GM12878 (cell line): ENCODE measurements at regions not wholly inside any gene's neighbourhood (a gene's known extent, or its start where the extent isn't known, plus 50 kb on each side); places are given as distances from the start of the nearest gene placed in this dataset.

Experiments used
- ATAC-seq: fragments of 200-7000 bp; cut with Tn5 transposase; 3 replicates; pipeline ENCODE4 v1.9.1; 2020; ENCODE audit warnings: mild to moderate bottlenecking, moderate library complexity
- BruUV-seq: library from RNA; stranded (reverse); fragments of 400-500 nt; replicated peaks from 2 replicates; lab custom pipeline; 2021; lab: Mats Ljungman, UMichigan
- CTCF ChIA-PET: fragments of 300-600 bp; sonication (Branson Sonifier 250); formaldehyde crosslinking; extraction: SDS; loops from one replicate; lab custom pipeline; 2021; ENCODE audit warnings: inconsistent platforms; lab: Yijun Ruan, JAX
- POLR2A ChIA-PET: fragments of 350-600 bp; formaldehyde crosslinking; extraction: SDS; loops from one replicate; lab custom pipeline; 2021; ENCODE audit warnings: inconsistent platforms; lab: Charles Lee
- RAD21 ChIA-PET: fragments of 300-600 bp; sonication (Branson Sonifier 250); formaldehyde crosslinking; loops from one replicate; lab custom pipeline; 2023; ENCODE audit warnings: antibody characterized with exemption; ENCODE audit not compliant: unreplicated experiment; lab: Charles Lee
- SMC1A ChIA-PET: fragments of 300-600 bp; sonication (Branson Sonifier 250); formaldehyde crosslinking; loops from one replicate; lab custom pipeline; 2023; ENCODE audit not compliant: unreplicated experiment, uncharacterized antibody; lab: Charles Lee
- DNase-seq: peaks from one replicate; pipeline ENCODE4 v3.0.0-alpha.2; 2011; ENCODE audit warnings: low read depth, low spot score
- FAIRE-seq: peaks from 3 replicates; lab custom pipeline; 2011; peaks lifted over from hg19 to GRCh38; lab: Jason Lieb, UNC
- H2AFZ ChIP-seq: 2 replicates; pipeline ENCODE4 v1.6.0; 2011; ENCODE audit warnings: low read depth, low read length, control low read depth; ENCODE audit not compliant: control insufficient read depth
- H3K27ac ChIP-seq: 2 replicates; pipeline ENCODE4 v1.5.1; 2011; ENCODE audit warnings: control low read depth; ENCODE audit not compliant: control insufficient read depth, insufficient read depth
- H3K27me3 ChIP-seq, 2 experiments: replicated peaks in 1 of 2; 2 replicates each; pipeline versions ENCODE4 v1.6.0 to v1.6.1; 2011; ENCODE audit warnings: low read length in 1 of 2; ENCODE audit not compliant: control insufficient read depth in 2 of 2, insufficient read depth in 2 of 2
- H3K36me3 ChIP-seq, 2 experiments: 2 replicates each; pipeline ENCODE4 v1.5.1; 2011; ENCODE audit warnings: low read length in 1 of 2; ENCODE audit not compliant: control insufficient read depth in 2 of 2, insufficient read depth in 2 of 2
- H3K4me1 ChIP-seq: 2 replicates; pipeline ENCODE4 v1.6.1; 2011; ENCODE audit warnings: mild to moderate bottlenecking, low read length, moderate library complexity, mixed read lengths; ENCODE audit not compliant: control insufficient read depth, insufficient read depth
- H3K4me2 ChIP-seq: 2 replicates; pipeline ENCODE4 v1.6.0; 2011; ENCODE audit warnings: control low read depth; ENCODE audit not compliant: control insufficient read depth, insufficient read depth
- H3K4me3 ChIP-seq: fragments of 200-600 bp; sonication (generic); 2 replicates; pipeline ENCODE4 v1.5.1; 2016
- H3K79me2 ChIP-seq: 2 replicates; pipeline ENCODE4 v1.6.0; 2011; ENCODE audit warnings: low read length; ENCODE audit not compliant: control insufficient read depth, insufficient read depth
- H3K9ac ChIP-seq: 2 replicates; pipeline ENCODE4 v1.8.0; 2011; ENCODE audit warnings: low read length, control low read depth, mixed read lengths; ENCODE audit not compliant: control insufficient read depth, insufficient read depth
- H3K9me3 ChIP-seq: replicated peaks from 3 replicates; pipeline ENCODE4 v1.5.1; 2011; ENCODE audit warnings: mild to moderate bottlenecking, low read length; ENCODE audit not compliant: control insufficient read depth, insufficient read depth
- H4K20me1 ChIP-seq: 2 replicates; pipeline ENCODE4 v1.6.0; 2011; ENCODE audit not compliant: control insufficient read depth, insufficient read depth
- KLF5 ChIP-seq: fragments of 450-650 bp; IDR thresholded peaks from 2 replicates; pipeline ENCODE4 v1.6.1; 2014; ENCODE audit warnings: mild to moderate bottlenecking; ENCODE audit not compliant: partially characterized antibody
- LARP7 ChIP-seq: fragments of 450-650 bp; IDR thresholded peaks from 2 replicates; pipeline ENCODE4 v1.6.1; 2017; ENCODE audit warnings: mild to moderate bottlenecking
- MEF2B ChIP-seq: fragments of 450-650 bp; IDR thresholded peaks from 2 replicates; pipeline ENCODE4 v1.6.1; 2018; ENCODE audit warnings: mild to moderate bottlenecking, moderate library complexity; ENCODE audit not compliant: partially characterized antibody, poor library complexity, severe bottlenecking
- MYB ChIP-seq: fragments of 150-350 bp; IDR thresholded peaks from 2 replicates; pipeline ENCODE4 v1.6.1; 2014; ENCODE audit warnings: mild to moderate bottlenecking, low read depth, low read length, borderline replicate concordance
- SREBF2 ChIP-seq: IDR thresholded peaks from 2 replicates; pipeline ENCODE4 v1.6.1; 2012; ENCODE audit warnings: mild to moderate bottlenecking, low read length
- ZNF274 ChIP-seq: IDR thresholded peaks from one replicate; pipeline ENCODE4 v1.8.0; 2011; ENCODE audit not compliant: insufficient read length, insufficient read depth
- WGBS: methylation state at CpG from one replicate; pipeline ENCODE4 v1.1.6; 2016; ENCODE audit warnings: low lambda C conversion rate; ENCODE audit not compliant: insufficient replicate concordance, insufficient coverage; ENCODE audit errors: missing lambda C conversion rate; 5-methylcytosine and 5-hydroxymethylcytosine counted together
- in situ Hi-C: fragments of 300-500 bp; cut with MboI; formaldehyde crosslinking; loops from 9 replicates; pipeline ENCODE4 v1.14.3; 2018; ENCODE audit warnings: mixed read lengths
- intact Hi-C: fragments of 100-400 bp; cut with micrococcal nuclease; formaldehyde crosslinking; loops from one replicate; pipeline ENCODE4 v1.14.2; 2022; ENCODE audit not compliant: unreplicated experiment
- TF ChIP-seq, protein P1 (sequence below): fragments of 450-650 bp; IDR thresholded peaks from 2 replicates; pipeline ENCODE4 v1.6.1; 2017; ENCODE audit warnings: low read depth, mild to moderate bottlenecking, moderate library complexity

GRCh38 chr16:16991711-16992110 lies 479.0 kb downstream of the XYLT1 start:
- BruUV-seq: no TSS peak
- H2AFZ ChIP-seq: no peak overlapping the region
- 70% methylated on average over 4 of the region's 4 CpGs for WGBS
- intact Hi-C loops (no loop called here), in situ Hi-C loops (no loop called here)
- no peak for FAIRE-seq
- no peaks in the 10 kb centered on the region; the same call in 1 of the 2 replicates for H4K20me1 ChIP-seq
- peaks cover 18% of the 10 kb centered on the region for H3K4me1 ChIP-seq
- H3K9ac ChIP-seq: no peak overlapping the region
- RAD21 ChIA-PET: interaction anchor here (1.2 to 4.7 kb wide), 3 partner anchors 31 to 78 kb away, joined by 3 to 32 read pairs (median 5); no protein-coding TSS in a partner anchor
- no peak for TF ChIP-seq MEF2B
- TF ChIP-seq MYB: no peak
- TF ChIP-seq ZNF274: no peak
- TF ChIP-seq LARP7: no peak
- TF ChIP-seq SREBF2: no peak
- TF ChIP-seq, protein P1, sequence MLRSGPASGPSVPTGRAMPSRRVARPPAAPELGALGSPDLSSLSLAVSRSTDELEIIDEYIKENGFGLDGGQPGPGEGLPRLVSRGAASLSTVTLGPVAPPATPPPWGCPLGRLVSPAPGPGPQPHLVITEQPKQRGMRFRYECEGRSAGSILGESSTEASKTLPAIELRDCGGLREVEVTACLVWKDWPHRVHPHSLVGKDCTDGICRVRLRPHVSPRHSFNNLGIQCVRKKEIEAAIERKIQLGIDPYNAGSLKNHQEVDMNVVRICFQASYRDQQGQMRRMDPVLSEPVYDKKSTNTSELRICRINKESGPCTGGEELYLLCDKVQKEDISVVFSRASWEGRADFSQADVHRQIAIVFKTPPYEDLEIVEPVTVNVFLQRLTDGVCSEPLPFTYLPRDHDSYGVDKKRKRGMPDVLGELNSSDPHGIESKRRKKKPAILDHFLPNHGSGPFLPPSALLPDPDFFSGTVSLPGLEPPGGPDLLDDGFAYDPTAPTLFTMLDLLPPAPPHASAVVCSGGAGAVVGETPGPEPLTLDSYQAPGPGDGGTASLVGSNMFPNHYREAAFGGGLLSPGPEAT: no peak
- no peak for TF ChIP-seq KLF5
- no peak overlapping the region for H3K27ac ChIP-seq
- no peak overlapping the region for H3K4me2 ChIP-seq
- no peak for ATAC-seq
- no peak overlapping the region for H3K4me3 ChIP-seq
- SMC1A ChIA-PET: interaction anchor here (0.8 to 5.6 kb wide), 6 partner anchors 10 to 79 kb away, joined by 3 to 28 read pairs (median 5); no protein-coding TSS in a partner anchor
- H3K9me3 ChIP-seq: no peaks in the 10 kb centered on the region; the same call in 2 of the 3 replicates
- DNase-seq: no peak
- no peaks in the 10 kb centered on the region for H3K79me2 ChIP-seq
- POLR2A ChIA-PET: no interaction called here
- CTCF ChIA-PET: interaction anchor here (0.5 to 1.6 kb wide), 6 partner anchors 11 to 135 kb away, joined by 3 to 4 read pairs (median 3); no protein-coding TSS in a partner anchor
- H3K27me3 ChIP-seq: no peaks in the 10 kb centered on the region
- no peaks in the 10 kb centered on the region for H3K36me3 ChIP-seq
